GM18870 (cell line): ENCODE measurements at regions not wholly inside any gene's neighbourhood (a gene's known extent, or its start where the extent isn't known, plus 50 kb on each side); places are given as distances from the start of the nearest gene placed in this dataset.
"Not testable (repeated sequence)": the region's sequence is repeated elsewhere in the genome, so short reads cannot be mapped to it uniquely, and the experiment has no call there.

Experiments
- ATAC-seq: cut with Tn5 transposase; IDR thresholded peaks from one replicate; pipeline ENCODE4 v1.9.1; 2021; ENCODE audit warnings: moderate library complexity; ENCODE audit not compliant: unreplicated experiment

GRCh38 chr6:67009818-67010217 is 1302.8 kb upstream of the EYS start:
- ATAC-seq: no peak

- no peak for ATAC-seq
These were observed 1296.8 kb upstream of the EYS start for GRCh38 chr6:67003844-67004243.

GRCh38 chr6:67000121-67000520 is 1293.1 kb upstream of the EYS start:
- ATAC-seq: no peak

DNA sequence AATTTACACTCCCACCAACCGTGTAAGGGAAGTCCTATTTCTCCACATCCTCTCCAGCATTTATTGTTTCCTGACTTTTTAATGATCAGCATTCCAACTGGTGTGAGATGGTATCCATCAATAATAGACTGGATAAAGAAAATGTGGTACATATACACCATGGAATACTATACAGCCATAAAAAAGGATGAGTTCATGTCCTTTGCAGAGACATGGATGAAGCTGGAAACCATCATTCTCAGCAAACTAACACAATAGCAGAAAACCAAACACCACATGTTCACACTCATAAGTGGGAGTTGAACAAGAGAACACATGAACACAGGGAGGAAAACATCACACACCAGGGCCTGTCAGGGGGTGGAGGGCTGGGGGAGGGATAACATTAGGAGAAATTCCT is 1290.6 kb upstream of the EYS start:
- not testable (repeated sequence) for ATAC-seq

DNA sequence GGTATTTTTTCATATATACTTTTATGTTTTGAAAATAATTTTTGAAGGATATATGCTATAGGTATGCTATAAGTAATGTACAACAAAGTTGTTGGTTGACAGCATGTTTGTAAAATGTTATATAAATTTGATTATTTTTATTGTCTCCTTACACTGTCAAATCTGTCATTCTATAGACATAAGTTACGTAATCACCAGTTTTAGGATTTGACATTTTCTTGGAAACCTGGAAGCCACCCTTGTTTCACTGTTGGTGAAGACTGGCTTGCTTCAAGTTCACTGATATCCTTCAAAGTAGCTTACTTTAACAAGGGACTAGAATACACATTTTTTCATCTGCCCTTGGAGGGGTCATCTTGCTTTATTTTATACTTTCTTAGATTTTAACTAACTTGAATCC is 1288.6 kb upstream of the EYS start:
- ATAC-seq: no peak

DNA sequence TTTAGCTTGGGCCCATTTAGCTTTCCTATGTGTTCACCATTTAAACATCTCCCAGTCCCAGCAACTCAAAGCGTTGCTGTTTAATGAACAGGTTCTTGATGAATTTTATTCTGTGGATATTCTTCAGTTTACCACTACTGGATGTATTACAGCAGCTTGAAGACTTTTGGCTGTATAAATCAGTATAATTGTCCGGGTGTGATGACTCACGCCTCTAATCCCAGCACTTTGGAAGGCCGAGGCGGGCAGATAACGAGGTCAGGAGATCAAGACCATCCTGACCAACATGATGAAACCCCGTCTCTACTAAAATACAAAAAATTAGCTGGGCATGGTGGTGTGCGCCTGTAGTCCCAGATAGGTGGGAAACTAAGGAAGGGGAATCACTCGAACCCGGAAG is 1286.7 kb upstream of the EYS start:
- not testable (repeated sequence) for ATAC-seq

GRCh38 chr6:66993272-66993671 is 1286.2 kb upstream of the EYS start:
- ATAC-seq: no peak

GRCh38 chr6:66992660-66993059 is 1285.6 kb upstream of the EYS start:
- no peak for ATAC-seq

DNA sequence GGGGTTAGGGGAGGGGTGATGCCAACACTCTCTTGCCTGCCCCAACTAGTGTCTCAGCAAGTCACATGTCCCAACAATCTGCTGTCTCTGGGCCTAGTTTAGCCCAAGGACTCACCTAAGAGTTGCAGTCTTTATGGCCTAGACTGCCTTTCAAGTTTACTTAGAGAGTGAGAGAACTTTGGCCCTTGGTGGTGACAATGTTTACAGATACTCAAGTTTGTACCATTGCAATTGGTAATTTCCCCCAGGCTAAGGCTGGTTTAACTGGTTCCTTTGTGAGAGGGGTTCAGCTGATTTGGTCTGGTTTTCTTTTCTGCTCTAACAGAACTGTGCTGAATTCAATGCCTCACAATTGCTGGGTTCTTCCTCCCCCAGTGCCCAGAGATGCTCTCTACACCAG is 1279.9 kb upstream of the EYS start:
- ATAC-seq: no peak

- ATAC-seq: no peak
These were observed 1278.8 kb upstream of the EYS start for GRCh38 chr6:66985816-66986215.

- no peak for ATAC-seq
These were observed 1263.3 kb upstream of the EYS start for GRCh38 chr6:66970373-66970772.

- no peak for ATAC-seq
These were observed 1258.2 kb upstream of the EYS start for GRCh38 chr6:66965227-66965626.

- ATAC-seq: no peak
These were observed 1257.2 kb upstream of the EYS start for GRCh38 chr6:66964216-66964615.

DNA sequence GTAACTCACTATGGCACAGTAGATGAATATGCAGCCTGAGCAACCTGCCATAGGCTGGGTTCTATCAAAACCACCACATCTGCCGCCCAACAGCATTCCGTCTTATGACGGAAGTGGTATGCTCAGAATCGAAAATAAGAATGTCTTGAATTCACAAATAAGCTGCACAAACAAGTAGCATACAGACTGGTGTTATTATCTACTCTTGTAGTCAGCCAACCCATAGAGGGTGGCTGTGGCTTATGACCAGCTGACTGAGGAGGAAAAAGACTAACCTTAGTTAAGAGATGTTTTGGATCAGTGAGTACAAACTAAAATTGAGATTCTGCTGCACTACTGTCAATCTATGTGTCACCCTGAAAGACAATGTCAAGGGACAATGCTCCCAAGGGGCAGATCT is 1255.1 kb upstream of the EYS start:
- ATAC-seq: no peak

DNA sequence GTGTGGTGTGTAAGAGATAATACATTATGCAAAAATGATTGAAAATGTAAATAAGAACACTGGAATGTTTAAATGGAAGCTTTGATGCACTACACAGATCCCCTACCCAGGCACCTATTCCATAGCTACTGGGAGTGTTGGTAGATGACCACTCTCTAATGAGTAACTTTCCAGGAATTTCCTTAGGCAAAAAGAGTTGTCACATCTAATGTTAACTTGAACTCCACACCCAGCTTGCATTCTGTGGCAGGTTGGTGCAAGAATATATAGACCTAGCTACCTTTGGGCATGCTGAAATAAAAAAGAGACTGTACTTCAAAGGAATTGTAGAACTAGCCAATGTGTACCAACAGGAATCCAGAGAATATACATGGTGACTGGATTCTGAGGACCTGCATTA is 1254.2 kb upstream of the EYS start:
- ATAC-seq: no peak

DNA sequence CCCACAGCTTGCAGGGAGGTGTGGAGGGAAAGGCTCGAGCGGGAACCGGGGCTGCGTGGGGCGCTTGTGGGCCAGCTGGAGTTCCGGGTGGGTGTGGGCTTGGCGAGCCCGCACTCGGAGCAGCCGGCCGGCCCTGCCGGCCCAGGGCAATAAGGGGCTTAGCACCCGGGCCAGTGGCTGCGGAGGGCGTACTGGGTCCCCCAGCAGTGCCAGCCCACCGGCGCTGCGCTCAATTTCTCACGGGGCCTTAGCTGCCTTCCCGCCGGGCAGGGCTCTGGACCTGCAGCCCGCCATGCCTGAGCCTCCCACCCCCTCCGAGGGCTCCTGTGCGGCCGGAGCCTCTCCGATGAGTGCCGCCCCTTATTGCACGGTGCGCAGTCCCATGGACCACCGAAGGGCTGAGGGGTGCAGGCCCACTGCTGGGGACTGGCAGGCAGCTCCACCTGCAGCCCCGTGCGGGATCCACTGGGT is 1242.2 kb upstream of the EYS start:
- no peak for ATAC-seq

DNA sequence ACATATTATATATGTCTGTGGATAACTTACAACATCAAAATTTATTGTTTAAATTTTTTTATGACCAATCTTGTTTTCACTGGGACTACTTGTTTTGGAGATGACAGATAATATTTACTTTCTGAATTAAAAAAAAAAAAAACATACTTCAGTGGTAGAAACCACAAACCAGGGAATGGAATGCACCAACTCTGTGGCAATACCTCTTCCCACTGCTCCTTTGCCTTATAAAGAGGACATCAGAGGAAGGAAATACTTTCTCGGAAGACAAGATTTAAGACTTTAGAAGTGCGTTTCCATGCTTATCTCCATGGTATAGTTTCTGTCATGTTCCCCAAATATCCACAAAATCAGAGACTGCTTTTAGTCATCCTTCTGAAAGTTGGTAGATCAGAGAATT is 1241.1 kb upstream of the EYS start:
- ATAC-seq: no peak

- no peak for ATAC-seq
These were observed 1233.0 kb upstream of the EYS start for GRCh38 chr6:66940003-66940402.

DNA sequence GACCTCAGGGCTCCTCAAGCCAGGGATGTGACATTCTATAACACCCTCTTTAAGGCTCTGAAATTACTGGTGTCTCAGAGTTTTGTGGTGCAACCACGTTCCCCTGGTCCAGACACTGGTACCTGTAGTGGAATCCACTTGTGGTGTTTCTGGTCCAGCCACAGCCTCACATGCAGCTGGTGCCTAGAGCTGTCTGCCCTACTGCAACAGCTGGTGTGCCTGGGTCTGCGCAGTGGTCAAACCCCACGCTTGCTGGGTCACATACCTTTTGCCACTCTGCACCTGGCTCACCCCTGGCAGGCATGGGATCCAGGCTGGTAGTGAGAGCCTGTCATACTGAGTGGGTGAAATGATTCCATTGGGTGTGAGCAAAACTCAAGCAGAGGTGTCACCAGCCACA is 1230.2 kb upstream of the EYS start:
- ATAC-seq: no peak

GRCh38 chr6:66935612-66936011 is 1228.6 kb upstream of the EYS start:
- ATAC-seq: no peak

GRCh38 chr6:66931787-66932186 is 1224.8 kb upstream of the EYS start:
- ATAC-seq: no peak

DNA sequence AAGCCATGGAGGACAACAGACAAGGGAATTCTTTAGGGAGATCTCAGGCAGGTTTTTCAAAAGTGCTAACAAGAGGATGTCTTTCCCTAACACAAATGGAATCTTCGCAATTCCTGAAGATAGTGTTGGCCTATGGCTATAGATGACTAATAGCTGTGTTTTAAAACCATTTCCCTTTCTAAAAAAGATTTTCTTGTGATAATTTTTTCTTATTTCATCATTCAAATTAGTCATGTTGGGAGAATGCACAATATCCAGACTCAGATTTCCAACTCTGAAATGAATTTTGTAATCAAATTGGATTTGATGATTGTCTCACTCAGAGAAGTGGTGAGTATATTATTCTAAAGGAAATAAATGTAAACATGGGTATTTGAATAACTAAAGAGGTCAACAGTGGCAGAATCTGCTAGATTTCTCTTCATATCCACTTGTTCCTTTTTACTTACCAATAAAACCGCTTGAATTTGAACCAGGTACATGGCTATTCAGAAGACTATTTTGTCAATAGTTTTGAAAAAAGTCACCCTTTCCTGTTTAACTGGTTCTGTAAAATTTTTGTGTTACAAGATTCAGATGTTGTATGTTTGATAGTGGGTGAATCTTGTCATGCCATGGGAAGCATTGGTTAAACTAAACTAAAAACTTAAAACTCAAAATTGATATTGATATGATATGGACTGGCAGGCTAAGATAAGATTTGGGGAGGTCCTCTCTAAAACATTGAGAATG is 1223.7 kb upstream of the EYS start:
- ATAC-seq: no peak

- ATAC-seq: no peak
These were observed 1219.0 kb upstream of the EYS start for GRCh38 chr6:66926060-66926459.
